K562 (cell line): ENCODE measurements at regions not wholly inside any gene's neighbourhood (a gene's known extent, or its start where the extent isn't known, plus 50 kb on each side); places are given as distances from the start of the nearest gene placed in this dataset.

ENCODE experiments used
- BHLHE40 ChIP-seq: IDR thresholded peaks from 2 replicates; pipeline ENCODE4 v1.6.1; 2011; ENCODE audit warnings: low read length, improper control_type of control experiment
- BRF1 ChIP-seq: IDR thresholded peaks from 3 replicates; pipeline ENCODE4 v1.6.1; 2011; ENCODE audit warnings: borderline replicate concordance, mild to moderate bottlenecking; ENCODE audit not compliant: insufficient read length; ENCODE audit errors: extremely low read depth
- CBFA2T3 ChIP-seq: fragments of 450-650 bp; IDR thresholded peaks from 2 replicates; pipeline ENCODE4 v1.6.1; 2017
- CCNT2 ChIP-seq: IDR thresholded peaks from 2 replicates; pipeline ENCODE4 v1.6.1; 2011; ENCODE audit warnings: borderline replicate concordance, low read depth, mild to moderate bottlenecking, moderate library complexity, mixed read lengths, low read length; ENCODE audit not compliant: insufficient read length; ENCODE audit errors: extremely low read depth
- E2F6 ChIP-seq, 2 experiments: IDR thresholded peaks; 2 replicates each; pipeline ENCODE4 v1.6.1; 2011; ENCODE audit warnings: borderline replicate concordance in 1 of 2, control low read depth in 1 of 2, low read depth in 1 of 2, low read length in 1 of 2, mild to moderate bottlenecking in 1 of 2, mixed read lengths in 1 of 2, moderate library complexity in 1 of 2; ENCODE audit not compliant: insufficient read depth in 1 of 2, insufficient read length in 1 of 2, poor library complexity in 1 of 2, severe bottlenecking in 1 of 2; ENCODE audit errors: extremely low read depth in 1 of 2
- IRF9 ChIP-seq: fragments of 450-650 bp; IDR thresholded peaks from 2 replicates; pipeline ENCODE4 v1.6.1; 2016; ENCODE audit warnings: missing biosample characterization, missing genetic modification characterization
- KLF6 ChIP-seq: fragments of 250-450 bp; sonication (Bioruptor Pico); IDR thresholded peaks from 2 replicates; pipeline ENCODE4 v1.4.0; 2020; ENCODE audit warnings: mild to moderate bottlenecking, moderate library complexity, borderline replicate concordance
- L3MBTL2 ChIP-seq: fragments of 450-650 bp; IDR thresholded peaks from 2 replicates; pipeline ENCODE4 v1.6.1; 2016; ENCODE audit warnings: mild to moderate bottlenecking, moderate library complexity
- NUFIP1 ChIP-seq: fragments of 450-650 bp; IDR thresholded peaks from 2 replicates; pipeline ENCODE4 v1.6.1; 2018; ENCODE audit not compliant: partially characterized antibody
- RERE ChIP-seq: sonication (generic); formaldehyde crosslinking; IDR thresholded peaks from 2 replicates; pipeline ENCODE4 v1.8.0; 2023; ENCODE audit warnings: missing genetic modification reagents, mild to moderate bottlenecking, borderline replicate concordance
- SIN3A ChIP-seq, 2 experiments: fragments of 150-350 bp in 1 of 2; IDR thresholded peaks; 2 replicates each; pipeline ENCODE4 v1.6.1; 2011 to 2016; ENCODE audit warnings: borderline replicate concordance in 2 of 2, low read depth in 2 of 2, low read length in 2 of 2, mild to moderate bottlenecking in 2 of 2, moderate library complexity in 2 of 2; ENCODE audit not compliant: control insufficient read depth in 1 of 2
- SOX6 ChIP-seq: fragments of 450-650 bp; IDR thresholded peaks from 2 replicates; pipeline ENCODE4 v1.6.1; 2014; ENCODE audit warnings: mild to moderate bottlenecking
- SUPT5H ChIP-seq: fragments of 450-650 bp; IDR thresholded peaks from 2 replicates; pipeline ENCODE4 v1.6.1; 2016
- ZBTB9 ChIP-seq: fragments of 450-650 bp; formaldehyde crosslinking; IDR thresholded peaks from 2 replicates; pipeline ENCODE4 v1.4.0; 2020; ENCODE audit warnings: mild to moderate bottlenecking, moderate library complexity
- ZNF133 ChIP-seq: fragments of 250-450 bp; sonication (Bioruptor Pico); IDR thresholded peaks from 2 replicates; pipeline ENCODE4 v1.4.0; 2020; ENCODE audit warnings: mild to moderate bottlenecking
- ZNF316 ChIP-seq: fragments of 450-650 bp; IDR thresholded peaks from 2 replicates; pipeline ENCODE4 v1.6.1; 2016
- ZNF449 ChIP-seq: fragments of 250-450 bp; sonication (Bioruptor Pico); IDR thresholded peaks from 2 replicates; pipeline ENCODE4 v1.8.0; 2022; ENCODE audit warnings: moderate library complexity, mild to moderate bottlenecking, inconsistent platforms
- ZNF780A ChIP-seq: fragments of 250-450 bp; sonication (Bioruptor Pico); IDR thresholded peaks from 2 replicates; pipeline ENCODE4 v1.5.0; 2021; ENCODE audit warnings: mild to moderate bottlenecking

- no peak for TF ChIP-seq RERE
- TF ChIP-seq ZBTB9 (CRISPR knock-in tag): no peak
- TF ChIP-seq BRF1: no peak
- TF ChIP-seq ZNF133 (CRISPR knock-in tag): no peak
- TF ChIP-seq ZNF449 (CRISPR knock-in tag): no peak
- no peak for TF ChIP-seq KLF6 (CRISPR knock-in tag)
- no peak for TF ChIP-seq ZNF780A (CRISPR knock-in tag)
- TF ChIP-seq CCNT2: no peak
- peak; percentile 86 for TF ChIP-seq BHLHE40
- TF ChIP-seq SUPT5H: no peak
- TF ChIP-seq ZNF316: peak; percentile 94
- TF ChIP-seq SOX6: no peak
- TF ChIP-seq SIN3A (IDR thresholded peaks at IDR 0.05; ENCODE audit: borderline replicate concordance in 2 of 2, control insufficient read depth in 1 of 2, low read depth in 2 of 2, low read length in 2 of 2): 0 out of 4 replicates have a peak, but pooled peaks of 1 of the 2 experiments have one; percentile 52
- no peak for TF ChIP-seq IRF9 (tag)
- TF ChIP-seq L3MBTL2: peak; percentile 54; the same call in 1 of the 2 replicates
- TF ChIP-seq CBFA2T3: 0 out of 2 replicates have a peak, but pooled peaks have one; percentile 12
- TF ChIP-seq NUFIP1: no peak
- TF ChIP-seq E2F6 (IDR thresholded peaks at IDR 0.05; ENCODE audit: borderline replicate concordance in 1 of 2, extremely low read depth in 1 of 2, insufficient read depth in 1 of 2, insufficient read length in 1 of 2, low read depth in 1 of 2, low read length in 1 of 2, poor library complexity in 1 of 2, severe bottlenecking in 1 of 2): peak; percentile 16 to 42
Measured at GRCh38 chr18:22110461-22110924, 58.9 kb upstream of the GATA6 start (continued).
